HG03571 (cell line): ENCODE measurements at regions not wholly inside any gene's neighbourhood (a gene's known extent, or its start where the extent isn't known, plus 50 kb on each side); places are given as distances from the start of the nearest gene placed in this dataset.
"Not testable (repeated sequence)": the region's sequence is repeated elsewhere in the genome, so short reads cannot be mapped to it uniquely, and the experiment has no call there.

ENCODE experiments used
- ATAC-seq: cut with Tn5 transposase; IDR thresholded peaks from one replicate; pipeline ENCODE4 v1.9.1; 2021; ENCODE audit not compliant: unreplicated experiment

- ATAC-seq: not testable (repeated sequence)
These were observed 78.0 kb upstream of the PARP8 start for GRCh38 chr5:50588471-50588870.

GRCh38 chr5:50590444-50591189 lies 75.8 kb upstream of the PARP8 start:
- not testable (repeated sequence) for ATAC-seq

- ATAC-seq: not testable (repeated sequence)
These were observed 75.1 kb upstream of the PARP8 start for GRCh38 chr5:50591338-50591737.

- no peak for ATAC-seq
These were observed 72.8 kb upstream of the PARP8 start for GRCh38 chr5:50593681-50594080.

GRCh38 chr5:50595199-50595598 lies 71.2 kb upstream of the PARP8 start:
- no peak for ATAC-seq

GRCh38 chr5:50601576-50601975 lies 64.9 kb upstream of the PARP8 start:
- ATAC-seq: not testable (repeated sequence)

GRCh38 chr5:50606179-50606578 lies 60.3 kb upstream of the PARP8 start:
- ATAC-seq: no peak

GRCh38 chr5:50607456-50607855 lies 59.0 kb upstream of the PARP8 start:
- not testable (repeated sequence) for ATAC-seq

- ATAC-seq: not testable (repeated sequence)
These were observed 58.3 kb upstream of the PARP8 start for GRCh38 chr5:50607953-50608705.

- ATAC-seq: not testable (repeated sequence)
These were observed 53.4 kb upstream of the PARP8 start for GRCh38 chr5:50613057-50613456.
